SKM-1 treated with dmso at 0.1 percent for 144 hours (cell line): ENCODE measurements at regions not wholly inside any gene's neighbourhood (a gene's known extent, or its start where the extent isn't known, plus 50 kb on each side); places are given as distances from the start of the nearest gene placed in this dataset.
"Not testable (repeated sequence)": the region's sequence is repeated elsewhere in the genome, so short reads cannot be mapped to it uniquely, and the experiment has no call there.

Experiments
- DNase-seq: peaks from one replicate; lab custom pipeline; 2025; ENCODE audit not compliant: unreplicated experiment; lab: John Stamatoyannopoulos, UW

DNA sequence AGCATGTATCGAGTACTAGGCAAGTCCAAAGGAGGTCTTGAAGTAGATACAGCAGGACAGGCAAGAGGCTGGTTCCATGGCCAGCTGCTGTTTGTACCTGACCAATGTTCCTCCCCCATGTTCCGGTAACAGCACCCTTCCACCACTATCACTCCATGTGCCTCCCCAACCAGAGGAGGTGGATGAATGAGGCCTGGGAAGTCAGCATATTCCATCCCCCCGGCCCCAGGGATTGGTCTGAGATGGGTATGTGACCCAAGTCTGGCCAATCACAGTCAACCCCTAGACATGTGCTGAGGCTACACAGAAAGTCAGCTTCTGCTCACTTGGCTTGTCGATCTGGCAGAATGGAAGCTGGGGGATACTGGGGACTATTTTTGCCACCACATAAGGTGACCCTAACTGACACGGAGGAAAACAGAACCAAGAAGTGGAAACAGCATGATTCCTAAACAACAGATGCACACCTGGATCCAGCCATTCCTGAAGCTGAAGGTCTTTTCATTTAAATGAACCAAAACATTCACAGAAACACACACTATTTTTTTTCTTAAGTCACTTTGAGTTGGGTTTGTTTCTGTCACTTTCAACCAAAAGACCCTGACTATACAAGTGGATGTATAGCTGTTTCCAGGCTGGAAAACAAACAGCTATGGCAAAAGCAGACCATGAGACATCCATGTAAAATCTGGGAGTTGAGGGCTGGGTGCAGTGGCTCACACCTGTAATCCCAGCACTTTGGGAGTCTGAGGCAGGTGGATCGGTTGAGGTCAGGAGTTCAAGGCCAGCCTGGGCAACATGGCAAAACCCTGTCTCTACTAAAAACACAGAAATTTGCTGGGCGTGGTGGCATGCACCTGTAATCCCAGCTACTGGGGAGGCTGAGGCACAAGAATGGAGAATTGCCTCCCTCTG, 70.4 kb upstream of the PTPN1 start:
- no peak for DNase-seq

DNA sequence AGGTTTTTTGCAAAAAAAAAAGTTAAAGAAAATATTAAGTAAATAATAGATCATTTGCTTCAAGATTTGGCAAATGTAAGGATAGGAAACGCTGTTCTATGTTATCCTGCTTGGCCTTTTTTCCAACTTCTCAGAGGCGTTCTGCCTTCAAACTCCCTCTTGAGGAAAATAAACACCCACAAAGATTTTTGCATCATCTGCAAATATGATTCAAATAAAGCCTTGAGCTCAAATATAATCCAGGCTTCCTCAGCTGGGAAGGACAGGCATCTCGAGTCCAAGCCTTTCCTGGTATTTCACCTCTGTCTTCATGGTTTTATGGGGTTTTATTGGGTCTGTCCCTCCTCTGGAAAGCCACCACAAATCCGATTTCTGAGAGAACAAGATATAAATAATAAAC, 67.7 kb upstream of the PTPN1 start:
- DNase-seq: no peak

DNA sequence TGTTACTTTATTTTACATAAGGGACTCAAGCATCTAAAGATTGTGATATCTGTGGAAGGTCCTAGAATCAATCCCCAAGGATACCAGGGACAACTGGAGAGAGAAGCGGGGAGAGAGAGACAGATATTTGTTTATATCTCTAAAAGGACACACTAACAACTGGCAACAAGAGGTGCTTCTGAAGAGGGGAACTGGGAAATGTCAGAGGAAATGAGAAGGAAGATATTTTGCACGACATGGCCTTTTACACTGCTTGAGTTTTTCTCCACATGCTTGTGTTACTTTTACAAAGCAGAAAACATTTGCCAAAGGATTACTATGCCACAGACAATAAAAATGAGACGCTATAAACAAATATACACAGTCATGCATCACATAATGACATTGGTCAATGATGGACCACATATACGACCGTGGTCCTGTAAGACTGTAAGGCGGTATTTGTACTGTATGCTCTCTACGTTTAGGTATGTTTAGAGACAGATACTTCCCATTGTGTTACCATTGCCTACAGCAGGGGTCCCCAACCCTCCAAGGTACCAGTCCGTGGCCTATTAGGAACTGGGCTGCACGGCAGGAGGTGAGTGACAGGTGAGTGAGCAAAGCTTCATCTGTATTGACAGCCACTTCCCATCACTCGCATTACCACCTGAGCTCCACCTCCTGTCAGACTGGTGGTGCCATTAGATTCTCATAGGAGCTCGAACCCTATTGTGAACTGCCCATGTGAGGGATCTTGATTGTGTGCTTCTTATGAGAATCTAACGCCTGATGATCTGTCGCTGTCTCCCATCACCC, 64.6 kb upstream of the PTPN1 start:
- DNase-seq: no peak

DNA sequence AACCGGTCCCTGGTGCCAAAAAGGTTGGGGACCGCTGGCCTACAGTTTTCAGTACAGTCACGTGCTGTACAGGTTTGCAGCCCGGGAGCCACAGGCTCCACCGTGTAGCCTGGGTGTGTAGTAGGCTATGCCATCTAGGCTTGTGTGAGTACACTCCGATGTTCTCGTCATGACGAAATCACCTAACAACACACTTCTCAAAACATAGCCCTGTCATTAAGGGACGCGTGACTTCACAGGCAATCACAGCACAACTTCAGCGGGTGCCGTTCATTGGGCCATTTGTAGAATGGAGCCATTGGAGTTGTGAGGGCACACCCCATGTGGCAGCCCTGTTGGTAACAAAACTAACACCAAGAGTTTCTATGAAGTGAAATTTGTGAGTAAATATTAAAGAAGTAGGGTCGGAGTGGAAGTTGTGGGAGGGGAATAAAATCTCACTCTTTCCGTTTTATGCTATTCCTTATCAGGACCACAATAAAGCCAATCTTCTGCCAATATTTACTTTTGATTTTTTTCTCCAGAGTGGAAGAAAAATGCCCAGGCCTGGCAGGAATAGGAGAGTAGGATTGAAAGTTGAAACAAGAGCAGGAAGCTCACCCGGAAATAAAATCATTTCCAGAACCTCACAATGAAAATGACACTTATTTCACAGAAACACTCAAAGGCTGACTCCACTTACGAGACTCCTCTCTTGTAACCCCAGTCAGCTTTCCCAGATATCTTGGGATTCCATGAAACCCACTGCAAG, 63.7 kb upstream of the PTPN1 start:
- no peak for DNase-seq

DNA sequence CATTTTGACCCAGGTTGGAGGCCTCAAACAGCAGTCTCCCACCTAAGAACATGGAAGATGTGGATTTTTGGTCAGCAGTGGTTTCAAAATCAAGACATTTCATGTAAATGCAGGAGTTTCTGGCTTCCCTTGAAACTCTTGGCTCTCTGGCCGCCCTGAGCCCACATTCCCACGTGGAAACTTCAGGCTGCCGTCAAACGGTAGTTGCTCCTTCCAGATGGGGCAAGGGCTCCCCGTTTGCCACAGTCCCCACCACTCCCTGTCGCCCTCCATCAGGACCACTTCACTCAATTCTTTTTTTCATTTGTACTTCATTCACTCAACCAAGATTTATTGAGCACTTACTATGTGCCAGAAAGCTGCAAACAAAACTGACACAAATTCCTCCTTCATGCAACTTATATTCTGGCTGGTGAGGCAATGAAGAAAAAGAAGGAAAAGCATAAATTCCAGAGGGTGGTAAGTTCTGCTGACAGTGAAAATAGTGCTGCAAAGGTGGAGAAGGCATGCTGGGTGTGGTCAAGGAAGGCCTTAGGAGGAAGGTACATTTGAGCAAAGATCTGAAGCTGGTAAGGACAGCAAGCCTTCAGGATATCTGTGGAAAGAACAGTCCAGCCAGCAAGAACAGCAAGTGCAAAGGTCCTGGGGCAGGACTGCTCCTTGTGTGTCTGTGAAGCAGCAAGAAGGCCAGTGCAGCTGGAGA, 62.9 kb upstream of the PTPN1 start:
- DNase-seq: no peak

DNA sequence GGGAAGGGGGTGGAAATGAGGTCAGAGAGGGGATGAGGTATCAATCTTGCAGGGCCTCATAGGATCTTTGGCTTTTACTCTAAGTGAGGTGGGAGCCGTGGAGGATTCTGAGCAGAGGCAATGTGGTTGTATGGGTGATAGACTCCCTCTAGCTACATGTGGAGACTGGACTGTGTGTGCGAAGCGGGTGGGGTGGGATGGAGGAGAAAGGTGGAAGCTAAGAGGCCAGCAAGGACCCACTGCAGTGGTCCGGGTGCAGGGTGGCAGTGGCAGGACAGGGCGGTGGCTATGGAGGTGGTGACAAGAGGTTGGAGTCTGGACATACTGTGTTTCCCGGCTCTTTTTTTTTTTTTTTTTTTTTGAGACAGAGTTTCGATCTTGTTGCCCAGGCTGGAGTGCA, 62.4 kb upstream of the PTPN1 start:
- DNase-seq: no peak

DNA sequence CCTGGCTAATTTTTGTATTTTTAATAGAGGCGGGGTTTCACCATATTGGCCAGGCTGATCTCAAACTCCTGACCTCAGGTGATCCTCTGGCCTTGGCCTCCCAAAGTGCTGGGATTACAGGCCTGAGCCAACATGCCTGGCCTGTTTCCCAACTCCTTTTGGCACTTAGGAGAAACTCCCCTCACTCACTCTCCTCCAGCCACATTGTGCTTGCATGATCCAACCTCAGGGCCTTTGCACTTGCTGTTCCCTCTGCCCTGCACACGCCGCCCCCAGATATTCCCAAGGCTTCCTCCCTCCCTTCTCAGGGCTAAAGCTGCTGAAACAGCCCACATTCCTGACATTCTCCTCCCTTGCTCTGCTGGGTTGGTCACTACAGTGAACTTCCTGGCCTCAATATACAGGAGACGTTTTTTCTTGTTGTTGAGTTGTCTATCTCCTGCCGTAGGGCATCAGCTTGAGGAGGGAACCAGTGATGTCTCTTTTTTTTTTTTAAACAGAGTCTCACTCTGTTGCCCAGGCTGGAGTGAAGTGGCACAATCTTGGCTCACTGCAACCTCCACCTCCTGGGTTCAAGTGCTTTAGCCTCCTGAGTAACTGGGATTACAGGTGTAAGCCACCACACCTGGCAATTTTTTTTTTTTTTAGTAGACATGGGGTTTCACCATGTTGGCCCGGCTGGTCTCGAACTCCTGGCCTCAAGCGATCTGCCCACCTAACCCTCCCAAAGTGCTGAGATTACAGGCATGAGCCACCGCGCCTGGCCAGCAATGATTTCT, 61.4 kb upstream of the PTPN1 start:
- not testable (repeated sequence) for DNase-seq

DNA sequence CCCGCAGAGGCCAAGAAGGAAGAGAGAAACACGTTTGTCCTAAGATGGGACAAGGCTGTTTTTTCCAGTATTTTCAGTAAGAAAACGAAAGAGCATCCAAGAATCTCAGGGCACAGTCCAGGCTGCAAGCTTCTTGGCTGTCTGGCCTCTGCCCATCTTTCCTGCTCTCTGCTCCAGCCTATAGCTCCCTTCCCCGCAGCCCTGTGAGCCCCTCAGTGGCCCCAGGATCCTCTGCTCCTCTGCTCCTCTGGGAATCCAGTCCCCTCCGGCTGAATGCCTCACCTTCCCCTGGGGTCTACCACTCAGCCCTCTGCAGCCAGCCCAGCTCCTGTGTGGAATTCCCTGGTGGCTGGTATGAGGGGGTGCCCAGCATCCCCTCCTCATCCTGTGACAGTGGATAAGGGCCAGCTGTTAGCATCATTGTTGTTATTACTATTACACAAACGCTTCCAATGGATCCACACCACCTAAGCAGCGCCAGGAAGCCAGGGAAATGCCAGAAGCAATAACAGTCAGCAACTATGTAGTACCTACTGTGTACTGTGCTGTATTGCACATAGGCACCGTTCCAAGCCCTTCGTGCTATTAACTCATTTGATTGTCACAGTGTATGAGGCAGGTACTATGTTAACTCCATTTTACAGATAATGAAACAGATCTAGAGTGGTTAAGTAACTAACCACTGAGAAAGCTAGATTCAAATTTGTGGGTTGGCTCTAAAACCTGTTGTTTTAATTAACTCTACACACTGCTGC, 60.3 kb upstream of the PTPN1 start:
- DNase-seq: no peak

DNA sequence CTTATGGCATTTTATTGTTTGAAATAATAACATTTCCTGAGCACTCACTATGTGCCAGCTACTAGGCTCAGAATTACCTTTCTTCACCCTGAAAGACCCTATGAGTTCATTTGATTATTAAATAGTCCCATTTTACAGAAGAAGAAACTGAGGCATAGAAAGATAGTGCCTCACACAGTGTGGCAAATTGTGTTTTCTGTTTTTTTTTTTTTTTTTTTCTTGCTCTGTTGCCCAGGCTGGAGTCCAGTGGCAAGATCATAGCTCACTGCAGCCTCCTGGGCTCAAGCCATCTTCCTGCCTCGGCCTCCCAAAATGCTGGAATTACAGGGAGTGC, 59.7 kb upstream of the PTPN1 start:
- DNase-seq: no peak

DNA sequence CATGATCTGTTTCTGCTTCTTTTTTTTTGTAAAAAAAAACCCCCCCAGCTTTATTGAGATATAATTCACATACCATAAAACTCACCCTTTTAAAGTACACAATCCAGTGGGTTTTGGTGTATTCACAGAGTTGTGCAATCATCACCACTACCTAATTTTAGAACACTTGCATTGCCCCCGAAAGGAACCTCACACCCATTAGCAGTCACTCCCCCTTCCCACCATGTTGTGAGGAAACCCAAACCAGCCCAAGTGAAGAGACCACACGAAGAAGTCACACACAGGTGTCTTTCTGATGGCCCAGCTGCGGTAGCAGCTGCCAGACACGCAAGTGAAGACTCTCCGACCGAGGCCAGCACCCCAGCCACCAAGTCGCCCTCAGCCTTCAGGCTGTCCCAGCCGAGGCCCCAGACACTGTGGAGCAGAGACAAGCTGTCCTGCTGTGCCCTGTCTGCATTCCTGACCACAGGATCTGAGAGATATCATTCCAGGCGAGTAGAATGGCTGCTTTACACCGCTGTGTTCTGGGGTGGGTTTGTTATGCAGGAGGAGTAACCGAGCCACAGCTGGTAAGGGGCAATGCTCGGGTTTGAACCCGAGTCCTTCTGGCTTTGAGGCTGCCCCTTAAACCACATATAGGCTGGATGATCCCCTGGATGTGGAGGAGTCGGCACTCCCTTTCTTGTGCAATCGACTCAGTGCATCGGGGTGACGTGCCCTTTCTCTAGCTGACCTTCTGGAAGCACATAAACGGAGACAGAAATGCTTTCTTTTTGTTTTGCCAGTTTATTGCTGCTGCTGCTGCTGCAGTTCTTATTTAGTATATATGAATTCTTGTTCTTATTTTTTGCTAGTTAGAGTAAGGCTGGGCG, 59.1 kb upstream of the PTPN1 start:
- DNase-seq: peak; percentile 61

DNA sequence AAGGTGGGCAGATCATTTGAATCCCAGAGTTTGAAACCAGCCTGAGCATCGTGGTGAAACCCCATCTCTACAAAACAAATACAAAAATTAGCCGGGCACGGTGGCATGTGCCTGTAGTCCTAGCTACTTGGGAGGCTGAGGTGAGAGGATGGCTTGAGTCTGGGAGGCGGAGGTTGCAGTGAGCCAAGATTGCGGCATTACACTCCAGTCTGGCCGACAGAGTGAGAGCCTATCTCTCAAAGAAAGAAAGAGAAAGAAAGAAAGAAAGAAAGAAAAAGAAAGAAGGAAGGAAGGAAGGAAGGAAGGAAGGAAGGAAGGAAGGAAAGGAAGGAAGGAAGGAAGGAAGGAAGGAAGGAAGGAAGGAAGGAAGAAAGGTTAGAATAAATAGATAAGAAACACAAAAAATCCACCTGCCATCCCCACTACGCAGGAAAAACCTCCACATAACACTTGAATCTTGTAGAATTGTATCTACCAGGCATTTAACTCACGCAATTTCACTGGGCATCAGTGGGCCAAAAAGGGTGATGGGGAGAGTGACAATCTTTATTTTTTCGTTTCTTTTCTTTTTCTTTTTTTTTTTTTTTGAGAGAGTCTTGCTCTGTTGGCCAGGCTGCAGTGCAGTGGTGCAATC, 58.3 kb upstream of the PTPN1 start:
- not testable (repeated sequence) for DNase-seq

DNA sequence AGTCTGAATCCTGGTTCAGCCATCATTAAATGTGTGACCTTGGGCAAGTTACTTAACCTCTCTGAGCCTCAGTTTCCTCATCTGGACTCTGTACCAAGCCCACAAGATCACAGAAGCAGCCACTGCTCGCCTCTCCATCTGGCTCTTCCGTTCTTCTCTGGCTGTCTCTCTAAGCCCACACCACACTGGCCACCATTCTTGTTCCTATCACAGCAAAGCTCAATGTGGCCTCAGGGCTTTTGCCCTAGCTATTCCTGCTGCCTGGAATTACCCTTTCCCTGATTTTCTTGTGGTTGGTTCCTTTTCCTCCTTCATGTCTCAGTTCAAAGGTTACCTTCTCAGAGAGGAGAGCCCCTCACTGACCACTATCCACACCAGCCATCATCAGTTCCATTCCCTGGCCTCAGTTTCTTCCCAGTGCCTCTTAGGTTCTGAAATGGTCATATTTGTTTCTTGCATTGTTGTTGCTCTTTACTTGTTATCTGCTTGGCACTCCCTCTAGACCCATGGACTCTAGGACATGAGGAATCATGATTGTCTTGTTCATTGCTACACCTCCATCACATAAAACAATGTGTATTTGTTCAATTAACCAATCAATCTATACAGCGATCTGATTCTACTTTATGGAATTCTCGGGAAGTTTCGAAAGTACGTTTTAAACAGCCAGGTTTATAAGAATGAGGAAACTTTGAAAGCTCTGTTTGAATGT, 56.5 kb upstream of the PTPN1 start:
- no peak for DNase-seq

DNA sequence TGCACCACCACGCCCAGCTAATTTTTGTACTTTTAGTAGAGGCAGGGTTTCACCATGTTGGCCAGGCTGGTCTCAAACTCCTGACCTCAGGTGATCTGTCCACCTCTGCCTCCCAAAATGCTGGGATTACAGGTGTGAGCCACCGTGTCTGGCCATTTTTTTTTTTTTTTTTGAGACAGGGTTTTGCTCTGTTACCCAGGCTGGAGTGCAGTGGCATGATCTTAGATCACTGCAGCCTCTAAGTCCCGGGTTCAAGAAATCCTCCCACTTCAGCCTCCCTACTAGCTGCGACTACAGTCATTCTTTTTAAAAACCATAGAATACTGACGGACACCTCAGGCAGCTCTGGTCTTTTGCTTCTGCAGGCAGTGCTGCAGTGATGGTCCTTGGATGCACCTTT, 54.9 kb upstream of the PTPN1 start:
- DNase-seq: not testable (repeated sequence)

DNA sequence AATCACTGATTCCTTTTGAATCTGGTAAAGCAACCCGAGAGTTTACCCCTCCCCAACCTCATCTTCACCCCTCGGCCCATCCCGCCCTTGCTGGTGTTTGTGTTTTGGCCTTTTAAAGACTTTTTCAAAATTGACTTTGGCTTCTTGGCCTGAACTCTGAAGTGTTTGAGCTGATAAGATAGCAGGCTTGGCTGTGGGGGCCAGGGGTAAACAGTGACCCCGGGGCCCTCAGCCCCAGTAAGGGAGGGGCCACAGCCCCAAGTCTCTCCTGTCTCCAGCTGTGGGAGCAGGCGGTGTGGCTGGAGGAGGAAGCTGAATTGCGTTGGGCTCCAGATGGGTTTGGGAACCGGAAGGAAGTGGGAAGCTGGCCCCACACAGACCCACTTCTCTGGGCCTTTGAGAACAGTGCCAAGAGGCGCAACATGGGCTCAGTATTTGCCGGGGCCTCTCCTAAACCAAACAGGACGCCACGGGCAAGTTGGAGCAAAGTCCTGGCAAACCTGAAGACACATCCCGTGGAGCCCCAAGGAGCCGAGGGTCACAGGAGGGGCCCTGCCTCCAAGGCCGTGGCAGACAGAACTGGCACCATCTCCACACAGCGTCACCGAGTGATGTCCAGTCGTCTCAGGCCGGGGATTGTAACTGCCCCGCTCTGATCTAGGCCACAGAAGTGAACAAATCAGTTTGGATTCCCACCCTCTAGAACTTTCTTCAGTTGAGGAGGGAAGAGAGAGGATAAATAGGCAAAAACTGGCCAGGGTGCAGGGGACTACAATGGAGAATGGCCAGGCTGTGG, 54.3 kb upstream of the PTPN1 start:
- DNase-seq: peak; percentile 15

DNA sequence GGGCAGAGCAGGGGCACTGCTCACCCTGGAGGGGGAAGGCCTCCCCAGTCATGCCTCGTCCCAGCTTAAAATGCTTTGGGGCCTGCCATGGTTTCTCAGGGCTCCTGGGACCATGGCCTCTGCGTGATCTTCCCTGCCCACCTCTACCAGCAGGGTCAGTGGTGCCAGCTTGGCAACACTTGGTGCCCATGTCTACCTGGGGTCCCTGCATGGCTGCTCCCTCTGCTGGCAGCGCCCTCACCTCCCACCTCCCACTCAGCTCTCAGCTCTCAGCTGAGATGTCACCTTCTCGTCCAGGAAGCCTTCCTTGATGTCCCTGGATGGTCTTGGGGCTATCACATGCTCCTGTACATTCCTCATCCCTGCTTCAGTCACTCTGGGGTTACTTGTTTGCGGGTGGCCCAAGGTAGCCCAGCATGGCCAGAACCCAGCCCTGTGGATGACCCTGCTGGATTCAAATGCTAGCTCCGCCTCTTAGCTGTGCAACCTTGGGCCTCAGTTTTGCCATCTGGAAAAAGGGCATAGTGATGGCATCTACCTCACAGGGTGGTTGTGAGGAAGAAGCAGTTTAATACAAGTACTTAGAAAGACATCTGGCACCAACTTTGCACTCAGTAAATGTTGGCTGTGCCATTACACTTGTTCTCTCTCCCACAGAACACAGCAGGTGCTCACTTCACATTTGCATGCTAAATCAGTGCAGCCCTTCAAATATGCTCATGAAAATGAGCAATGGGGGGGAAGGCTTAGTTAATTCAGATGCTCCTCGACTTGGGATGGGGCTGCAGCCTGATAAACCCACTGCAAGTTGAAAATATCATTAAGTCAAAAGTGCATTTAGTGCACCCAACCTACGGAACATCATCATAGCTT, 53.5 kb upstream of the PTPN1 start:
- DNase-seq: no peak
